Fibroblast of skin of abdomen (primary cell): ENCODE measurements at regions not wholly inside any gene's neighbourhood (a gene's known extent, or its start where the extent isn't known, plus 50 kb on each side); places are given as distances from the start of the nearest gene placed in this dataset.
"Not testable (repeated sequence)": the region's sequence is repeated elsewhere in the genome, so short reads cannot be mapped to it uniquely, and the experiment has no call there.

ENCODE experiments used
- DNase-seq: peaks from one replicate; pipeline ENCODE4 v3.0.0-alpha.2; 2013

DNA sequence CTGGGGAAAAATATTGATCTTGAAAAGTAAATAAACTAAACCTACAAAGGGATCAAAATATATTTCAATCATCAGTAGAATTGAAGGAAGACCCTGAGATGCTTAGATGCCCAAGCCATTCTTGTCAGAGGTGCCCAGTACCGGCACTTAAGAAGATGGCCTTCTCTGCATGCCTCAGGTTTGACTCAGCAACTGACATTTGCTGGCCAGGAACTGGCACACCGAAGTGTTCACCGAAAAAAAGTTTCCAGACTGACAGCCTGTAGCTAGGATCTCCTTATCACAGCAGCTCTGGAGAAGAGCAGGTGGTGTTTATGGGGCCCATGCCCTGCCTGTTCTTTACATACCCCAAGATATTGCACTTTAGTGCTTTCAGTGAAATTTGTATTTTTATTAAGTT, 203.2 kb downstream of the MOXD1 start:
- DNase-seq: no peak

DNA sequence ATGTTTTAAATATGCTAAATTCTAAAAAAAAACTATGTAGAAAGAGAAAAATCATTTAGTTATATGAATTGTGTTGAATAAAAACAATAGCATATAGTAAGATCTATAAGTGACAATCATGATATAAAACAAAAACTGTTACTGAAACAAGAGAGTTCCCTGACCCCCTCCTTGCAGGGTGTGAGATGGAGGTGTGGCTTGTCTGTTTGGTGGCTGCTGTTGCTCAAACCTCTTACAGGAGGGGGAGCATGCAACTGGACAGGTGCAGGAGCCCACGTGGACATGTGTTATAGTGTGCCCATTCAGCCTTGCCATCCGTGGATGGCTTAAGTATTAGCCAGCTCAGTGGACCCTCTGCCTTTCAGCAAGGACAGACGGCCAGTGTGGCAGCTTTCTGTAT, 206.7 kb downstream of the MOXD1 start:
- DNase-seq: no peak

DNA sequence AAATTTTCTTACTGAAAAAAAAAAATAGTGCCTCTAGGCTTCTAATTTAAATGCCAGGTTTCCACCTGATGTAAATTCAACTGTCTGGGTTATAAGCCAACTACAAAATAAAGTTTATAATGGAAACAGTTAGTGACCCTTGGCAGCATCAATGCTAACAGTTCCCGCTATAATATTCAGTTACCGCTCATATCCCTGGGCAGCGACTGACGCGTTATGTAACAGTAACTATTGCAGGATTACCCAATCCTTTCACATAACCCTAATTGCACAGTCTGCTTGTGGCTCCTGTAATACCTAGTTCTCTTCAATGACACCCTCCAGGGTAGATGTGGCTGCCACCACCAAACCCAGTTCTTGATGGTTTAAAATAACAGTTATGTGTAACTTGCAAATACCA, 208.6 kb downstream of the MOXD1 start:
- no peak for DNase-seq

DNA sequence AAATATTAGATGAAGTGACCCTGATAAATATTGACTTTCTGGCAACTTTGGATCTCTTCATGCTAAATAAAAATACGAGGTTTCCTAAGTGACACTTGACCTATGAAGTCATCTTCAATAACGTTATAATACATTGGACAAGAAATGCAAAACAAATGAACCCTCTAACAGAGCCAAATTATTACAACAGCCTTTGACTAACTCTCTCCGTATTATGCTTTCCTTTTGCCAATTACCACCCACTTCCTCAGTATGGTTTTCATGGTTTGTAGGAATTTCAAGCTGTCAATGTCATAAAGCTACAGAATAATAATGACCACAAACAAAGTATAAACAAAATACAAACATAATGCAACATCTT, 210.5 kb downstream of the MOXD1 start:
- DNase-seq: peak; percentile 54

DNA sequence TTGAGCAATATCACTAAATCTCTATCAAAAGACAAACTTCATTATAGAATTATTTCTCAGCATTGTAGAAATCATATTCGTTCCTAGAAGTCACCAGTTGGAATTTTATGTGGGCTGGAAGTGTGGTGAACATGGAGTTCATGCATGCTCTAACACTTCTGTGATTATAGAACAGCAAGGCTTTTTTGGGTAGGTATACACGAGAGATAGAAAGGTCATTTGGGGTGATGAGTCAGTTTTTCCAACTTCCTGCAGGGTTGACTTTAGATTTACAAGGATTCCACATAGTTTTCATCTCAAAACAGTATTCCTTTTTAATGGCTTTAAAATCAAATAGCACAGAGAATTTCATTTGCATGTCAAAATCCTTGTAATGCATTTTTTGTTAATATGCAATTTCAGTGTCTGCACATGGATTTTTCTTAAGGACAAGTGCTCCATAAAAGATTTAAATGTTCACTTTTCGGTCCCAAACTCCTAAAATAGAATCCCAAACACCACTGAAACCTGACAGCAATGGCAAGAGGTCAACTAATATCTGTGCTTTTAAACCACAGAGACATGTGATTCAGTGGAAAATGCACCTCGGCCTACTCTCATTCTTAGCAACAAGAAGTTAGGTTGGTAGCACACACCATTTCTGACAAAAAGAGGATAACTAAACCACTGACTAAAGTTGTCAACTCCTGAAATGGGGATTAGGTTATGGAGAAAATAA, 211.0 kb downstream of the MOXD1 start:
- DNase-seq: peak; percentile 58

DNA sequence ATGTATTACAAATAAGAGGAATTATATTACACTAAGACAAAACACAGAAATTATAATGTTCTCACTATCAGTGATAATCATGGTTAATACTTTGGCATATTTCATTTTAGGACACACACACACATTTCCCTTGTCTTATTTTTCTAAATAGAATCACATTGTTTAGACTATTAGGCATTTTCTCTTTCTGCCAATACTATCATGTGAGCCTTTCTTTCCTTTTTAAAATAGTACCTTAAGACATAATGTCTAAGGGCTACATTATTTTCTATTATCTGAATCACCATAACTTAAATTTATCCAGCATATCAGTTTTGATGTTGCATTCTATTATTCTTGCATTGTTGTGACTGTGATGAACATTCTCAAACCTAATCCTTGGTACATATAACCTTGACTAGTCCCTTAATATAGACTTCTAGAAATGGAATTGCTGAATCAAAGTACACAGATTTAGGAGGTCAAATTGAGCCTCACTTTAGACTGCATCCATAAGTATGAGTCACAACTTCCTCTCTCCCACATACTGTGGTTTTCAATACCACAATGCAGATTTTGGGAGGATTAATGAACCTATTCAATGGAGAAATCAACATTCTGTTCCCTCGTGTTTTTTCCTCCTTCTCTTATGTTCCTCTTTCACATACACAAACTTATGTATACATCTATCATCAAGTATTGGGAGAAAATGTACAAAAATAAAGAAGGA, 212.6 kb downstream of the MOXD1 start:
- DNase-seq: peak; percentile 83

DNA sequence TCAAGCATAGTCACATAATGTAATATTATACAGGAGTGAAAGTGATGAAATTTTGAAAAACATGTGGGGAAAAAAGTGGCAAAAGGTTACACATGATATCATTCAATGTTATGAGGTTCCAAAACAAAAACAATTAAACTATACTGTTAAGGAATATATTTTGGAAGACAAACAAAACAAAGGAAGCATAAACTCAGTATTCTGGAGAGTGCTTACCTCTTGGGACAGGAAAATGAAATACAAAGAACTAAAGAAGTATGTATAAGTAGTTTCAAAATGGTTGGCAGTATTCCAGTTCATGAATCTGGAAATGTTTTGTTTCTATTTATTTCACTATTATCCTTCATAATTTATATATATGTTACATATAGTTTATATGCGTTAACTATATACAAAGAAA, 213.5 kb downstream of the MOXD1 start:
- no peak for DNase-seq

DNA sequence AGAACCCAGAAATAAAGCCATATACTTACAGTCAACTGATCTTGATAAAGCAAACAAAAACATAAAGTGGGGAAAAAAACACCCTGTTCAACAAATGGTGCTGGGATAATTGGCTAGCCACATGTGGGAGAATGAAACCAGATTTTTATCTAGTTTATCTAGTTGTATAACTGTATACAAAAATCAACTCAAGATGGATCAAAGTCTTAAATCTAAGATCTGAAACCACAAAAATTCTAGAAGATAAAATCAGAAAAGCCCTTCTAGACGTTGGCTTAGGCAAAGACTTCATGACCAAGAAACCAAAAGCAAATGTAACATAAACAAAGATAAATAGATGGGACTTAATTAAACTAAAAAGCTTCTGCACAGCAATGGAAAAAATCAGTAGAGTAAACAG, 216.3 kb downstream of the MOXD1 start:
- not testable (repeated sequence) for DNase-seq

DNA sequence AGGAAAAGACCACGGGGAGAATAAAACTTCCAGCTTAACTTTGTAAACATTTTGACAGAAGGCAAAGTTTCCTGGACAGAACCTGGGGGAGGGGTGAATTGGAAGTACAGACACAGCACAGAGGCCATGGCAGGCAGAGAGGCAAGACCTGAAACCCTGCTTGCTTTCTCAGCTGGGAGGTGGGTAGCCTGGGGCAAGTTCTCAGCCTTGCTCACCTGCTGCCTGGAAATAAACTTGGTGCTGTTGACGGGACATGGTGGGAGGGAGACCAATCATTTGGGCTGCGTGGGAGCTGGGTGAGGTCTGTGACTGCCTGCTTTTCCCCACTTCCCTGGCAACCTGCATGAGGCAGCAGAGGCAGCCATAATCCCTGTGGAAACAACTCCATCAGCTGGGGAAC, 221.3 kb downstream of the MOXD1 start:
- no peak for DNase-seq

DNA sequence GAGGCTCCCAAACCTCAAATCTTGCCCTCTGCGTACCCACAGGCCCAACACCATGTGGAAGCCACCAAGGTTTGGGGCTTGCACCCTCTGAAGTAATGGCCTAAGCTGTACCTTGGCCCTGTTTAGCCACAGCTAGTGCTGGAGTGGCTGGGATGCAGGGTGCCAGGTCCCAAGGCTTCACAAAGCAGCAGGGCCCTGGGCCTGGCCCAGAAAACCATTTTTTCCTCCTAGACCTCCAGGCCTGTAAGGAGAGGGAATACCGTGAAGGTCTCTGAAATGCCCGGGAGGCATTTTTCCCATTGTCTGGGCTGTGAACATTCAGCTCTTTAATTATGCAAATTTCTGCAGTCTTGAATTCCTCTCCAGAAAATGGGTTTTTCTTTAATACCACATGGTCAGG, 223.7 kb upstream of the CCN2 start:
- DNase-seq: no peak

DNA sequence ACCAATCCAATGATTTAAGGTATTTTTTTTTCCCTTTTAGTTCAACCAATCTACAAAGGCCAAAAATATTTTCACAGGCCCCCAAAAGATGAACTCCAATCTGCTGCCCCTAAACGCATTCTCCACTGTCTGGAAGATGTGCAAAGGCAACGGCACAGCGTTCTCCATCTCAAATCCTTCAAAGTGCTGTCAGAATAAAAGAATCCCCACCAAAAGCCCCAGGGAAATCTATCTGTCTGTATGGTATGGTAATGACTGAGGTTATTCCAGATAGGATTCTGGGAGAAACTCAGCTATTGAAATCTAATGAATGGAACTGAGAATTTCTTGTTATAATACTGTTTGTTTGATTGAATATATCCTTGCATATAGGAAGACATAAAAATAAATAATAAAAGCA, 217.8 kb upstream of the CCN2 start:
- no peak for DNase-seq

DNA sequence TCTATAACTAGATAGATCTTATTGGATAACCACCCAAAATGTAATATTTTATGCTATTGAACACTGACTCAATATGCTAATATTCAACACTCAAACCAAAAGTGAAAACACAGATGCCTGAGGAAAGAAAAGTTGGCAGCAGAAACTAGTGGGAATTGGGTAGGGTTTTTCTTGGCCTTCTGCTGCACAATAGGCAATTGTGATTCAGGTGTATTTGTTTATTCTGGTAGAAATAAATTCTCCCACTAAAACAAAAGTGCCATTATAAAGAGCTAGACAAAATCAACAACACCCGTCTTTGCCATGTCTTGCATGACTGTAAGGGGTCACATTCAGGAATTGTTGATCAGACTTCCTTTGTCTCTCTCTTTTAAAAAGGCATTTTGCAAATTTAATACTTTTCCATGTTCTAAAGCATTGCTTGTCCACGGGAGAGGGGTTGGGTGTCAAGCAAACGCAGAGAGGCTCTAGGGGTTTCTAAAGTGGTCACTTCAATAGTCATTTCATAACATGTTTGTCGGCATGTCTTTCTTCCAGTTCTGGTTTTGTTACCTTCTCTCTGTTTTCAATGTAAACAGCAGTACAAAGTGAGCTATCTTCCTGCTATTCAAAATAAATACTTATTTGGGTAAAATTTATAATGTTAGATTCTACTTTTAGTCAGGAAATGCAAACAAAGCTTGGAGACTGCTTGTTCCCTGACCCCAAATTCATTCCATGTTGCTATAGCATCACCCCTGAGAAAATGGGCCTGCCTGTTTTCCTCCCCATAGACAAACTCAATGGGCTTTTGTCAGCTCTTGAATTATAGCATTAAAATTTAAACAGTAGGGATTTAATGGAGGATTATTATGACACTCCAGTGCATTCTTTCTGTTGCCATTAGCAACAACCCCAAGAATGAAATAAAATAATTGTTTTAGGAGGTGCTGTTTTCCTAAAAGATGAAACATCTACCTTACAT, 217.0 kb upstream of the CCN2 start:
- DNase-seq: no peak

DNA sequence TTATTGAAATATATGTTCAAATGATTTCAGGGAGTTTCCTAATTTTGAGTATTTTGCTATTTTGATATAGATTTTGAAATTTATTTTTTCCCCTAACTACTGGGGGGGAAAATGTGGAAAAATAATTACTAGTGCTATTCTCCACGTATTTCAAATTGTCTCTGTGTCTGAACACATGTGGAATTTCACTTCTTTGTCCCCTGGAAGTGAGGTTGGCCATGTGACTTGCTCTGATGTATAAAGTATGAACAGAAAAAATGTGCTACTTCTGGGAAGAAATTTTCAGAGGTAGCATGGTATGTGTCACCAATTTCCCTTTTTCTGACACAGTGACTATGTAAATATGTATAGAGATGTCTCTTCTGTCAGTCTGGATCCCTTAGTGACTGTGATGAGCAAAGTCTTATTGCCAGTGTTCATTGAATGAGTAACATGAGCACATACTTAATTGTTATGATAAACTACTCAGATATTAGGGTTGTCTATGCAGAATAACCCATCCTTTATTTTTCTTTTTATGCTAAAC, 215.4 kb upstream of the CCN2 start:
- DNase-seq: no peak

DNA sequence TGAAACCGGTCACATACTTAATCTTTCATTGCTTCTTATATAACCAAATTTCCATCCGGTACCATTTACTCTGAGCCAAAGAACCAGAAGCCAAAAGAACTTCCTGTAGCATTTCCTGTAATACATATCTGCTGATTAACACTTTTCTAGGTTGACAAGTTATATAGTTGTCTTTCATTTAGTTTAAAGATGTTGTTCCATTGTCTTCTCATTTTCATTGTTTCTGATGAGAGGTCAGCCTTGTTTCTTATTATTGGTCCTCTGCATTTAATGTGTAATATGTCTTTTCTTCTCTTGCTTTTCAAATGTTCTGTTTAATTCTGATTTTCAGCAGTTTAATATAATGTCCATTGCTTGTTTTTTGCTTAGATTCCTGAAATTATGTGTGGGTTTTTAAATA, 214.5 kb upstream of the CCN2 start:
- DNase-seq: no peak

DNA sequence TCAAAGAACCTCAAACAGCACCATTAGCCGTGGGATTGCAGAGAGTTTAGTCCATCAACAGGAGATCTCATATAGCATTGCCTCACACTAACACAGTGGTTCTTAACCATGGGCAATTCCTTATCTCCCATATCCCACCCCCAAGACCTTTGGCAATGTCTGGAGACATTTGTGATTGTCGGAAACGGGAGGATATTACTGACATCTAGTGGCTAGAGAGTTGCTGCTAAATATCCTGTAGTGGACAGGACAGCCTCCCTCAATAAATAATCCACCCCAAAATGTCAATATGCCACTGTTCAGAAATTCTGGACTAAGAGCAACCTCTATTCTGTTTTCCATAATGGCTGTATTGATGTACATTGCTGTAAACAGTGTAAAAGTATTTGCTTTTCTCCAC, 210.1 kb upstream of the CCN2 start:
- peak; percentile 70 for DNase-seq

DNA sequence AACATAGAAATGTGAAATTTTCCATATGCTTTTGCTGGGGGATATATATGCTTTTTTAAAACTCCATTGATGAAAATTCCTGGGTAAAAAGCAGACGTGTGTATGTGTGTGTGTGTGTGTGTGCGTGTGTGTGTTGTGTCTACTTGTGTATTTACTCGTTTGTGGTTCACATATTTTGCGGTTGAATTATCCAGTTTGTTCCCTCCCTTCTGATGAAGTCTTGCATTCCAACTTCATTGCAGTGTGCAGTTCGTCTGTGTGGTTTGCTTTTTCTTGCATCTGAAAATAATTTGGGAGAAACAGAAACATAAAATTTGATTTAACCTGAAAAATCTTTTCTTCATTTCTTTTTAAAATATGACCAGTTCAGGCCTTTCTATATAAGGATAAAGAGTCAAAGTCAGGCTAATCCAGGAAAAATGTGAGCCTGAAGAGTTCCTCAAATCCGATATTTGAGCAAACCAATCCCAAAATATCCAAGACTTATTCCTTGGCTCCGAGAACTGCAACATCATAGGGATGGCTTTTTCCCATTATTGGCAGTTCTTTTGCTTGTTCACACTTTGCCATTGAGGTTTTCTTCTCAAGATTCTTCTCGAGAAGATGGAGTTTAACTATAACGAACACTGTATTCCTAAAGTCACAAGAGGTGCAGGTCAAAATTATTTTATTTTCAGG, 202.2 kb upstream of the CCN2 start:
- peak; percentile 99 for DNase-seq

DNA sequence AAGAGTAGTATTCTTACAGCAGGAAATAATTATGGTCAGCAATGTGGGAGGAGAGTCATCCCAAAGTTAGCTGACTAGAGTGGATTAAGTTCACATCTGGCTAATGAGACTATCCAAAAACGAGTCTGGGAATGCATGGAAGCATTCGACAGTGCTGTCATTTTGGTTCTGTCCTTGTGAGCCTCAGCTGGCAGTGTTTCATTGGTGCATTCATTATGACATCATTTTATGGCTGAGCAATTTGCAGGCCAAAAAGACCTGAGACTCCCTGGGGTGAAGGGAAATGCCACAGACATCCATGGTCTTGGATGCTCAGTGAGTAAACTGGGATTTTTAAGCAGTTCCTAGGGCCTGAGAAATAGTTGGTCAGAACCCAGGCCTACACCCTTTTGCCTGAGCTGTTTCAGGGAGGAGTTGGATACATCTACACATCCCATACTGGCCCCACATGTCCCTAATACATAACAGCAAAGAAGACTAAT, 196.4 kb upstream of the CCN2 start:
- DNase-seq: peak; percentile 100

DNA sequence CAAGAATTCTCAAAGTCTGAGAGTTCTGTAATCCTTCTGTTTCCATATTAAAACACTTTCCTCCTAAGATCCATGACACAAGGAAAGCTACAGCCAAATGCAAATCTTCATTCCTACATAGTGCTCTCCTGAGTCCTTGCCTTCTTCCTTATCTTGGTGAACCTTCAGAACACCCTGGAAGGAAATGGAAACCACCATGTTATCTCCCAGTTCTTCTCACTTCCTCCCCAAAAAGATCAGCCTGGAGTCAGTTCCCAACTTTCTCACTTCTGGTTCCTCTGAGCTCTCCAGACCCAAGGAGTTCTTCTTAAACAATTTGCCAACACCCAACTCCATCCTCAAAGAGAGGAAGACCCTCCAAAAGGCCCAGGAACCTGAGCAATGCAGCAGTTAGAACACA, 193.3 kb upstream of the CCN2 start:
- no peak for DNase-seq

DNA sequence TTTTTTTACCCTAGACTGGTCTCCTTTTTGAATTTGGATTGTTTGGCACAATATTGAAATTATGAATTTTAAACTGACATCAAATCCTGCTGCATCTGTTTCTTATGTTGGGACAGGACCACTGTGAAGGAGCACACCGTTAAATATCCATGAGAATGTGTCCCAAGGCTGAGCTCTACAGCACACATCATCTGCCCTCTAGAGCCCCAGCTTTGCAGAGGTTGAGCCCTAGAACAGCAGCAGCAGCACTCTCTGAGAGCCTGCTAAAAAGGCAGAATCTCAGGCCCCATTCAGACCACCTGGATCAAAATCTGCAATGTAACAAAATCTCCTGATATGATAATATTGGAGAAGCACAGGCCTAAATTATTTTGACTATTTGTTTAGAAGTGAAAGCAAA, 192.1 kb upstream of the CCN2 start:
- DNase-seq: no peak

DNA sequence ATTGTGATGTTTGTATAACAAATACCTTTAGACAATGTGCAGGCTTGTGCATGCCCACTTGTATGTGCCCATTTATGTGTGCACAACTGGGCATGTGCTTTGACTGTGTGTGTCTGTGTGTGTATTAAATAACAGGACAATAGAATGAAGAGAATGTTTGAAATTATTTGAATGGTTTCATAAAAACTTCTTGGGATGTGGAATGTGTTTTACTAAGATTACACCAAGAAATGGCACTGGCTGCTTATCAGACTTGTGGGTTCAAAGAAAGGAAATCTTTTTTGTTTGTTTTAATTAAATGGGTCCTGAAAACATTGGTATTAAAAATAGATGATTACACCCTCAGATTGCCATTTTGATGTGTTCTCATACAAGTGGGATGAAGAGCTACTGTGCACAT, 191.6 kb upstream of the CCN2 start:
- no peak for DNase-seq

DNA sequence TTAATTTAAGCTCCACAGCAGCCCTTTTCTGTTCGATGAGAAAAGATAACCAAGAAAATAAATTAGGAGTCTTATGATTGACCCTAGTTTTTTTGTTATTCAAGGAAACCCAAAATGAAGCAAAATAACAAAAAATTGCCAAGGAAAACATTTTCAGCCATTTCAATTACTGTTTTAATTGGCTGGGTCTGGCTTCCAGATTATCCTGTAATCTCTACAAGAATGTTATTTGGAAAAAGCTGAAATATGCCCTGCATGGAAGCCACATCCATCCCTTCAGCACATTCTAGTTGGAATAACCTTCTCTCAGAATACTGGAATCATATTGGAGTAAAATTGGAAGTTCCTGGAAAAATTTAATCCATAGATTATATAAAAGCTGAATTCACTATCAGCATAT, 191.1 kb upstream of the CCN2 start:
- no peak for DNase-seq

DNA sequence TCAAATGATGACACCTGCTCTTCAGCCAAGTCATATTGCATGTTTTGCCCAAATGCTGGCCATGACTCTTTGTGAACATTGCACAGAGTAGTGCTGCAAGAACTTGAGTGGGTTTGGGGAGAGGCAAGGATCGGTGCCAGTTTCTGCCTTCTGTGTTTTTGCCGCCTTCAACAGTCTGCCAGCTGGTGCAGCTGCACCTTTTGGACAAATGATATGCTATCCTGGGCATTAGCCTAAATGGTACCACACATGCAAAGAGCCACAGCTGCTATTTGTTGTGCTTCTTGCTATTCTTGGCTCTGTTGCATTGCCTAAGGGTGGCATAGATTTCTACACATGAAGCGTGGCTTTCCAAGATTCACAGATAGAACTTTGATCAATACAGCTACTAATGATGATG, 189.0 kb upstream of the CCN2 start:
- DNase-seq: no peak

DNA sequence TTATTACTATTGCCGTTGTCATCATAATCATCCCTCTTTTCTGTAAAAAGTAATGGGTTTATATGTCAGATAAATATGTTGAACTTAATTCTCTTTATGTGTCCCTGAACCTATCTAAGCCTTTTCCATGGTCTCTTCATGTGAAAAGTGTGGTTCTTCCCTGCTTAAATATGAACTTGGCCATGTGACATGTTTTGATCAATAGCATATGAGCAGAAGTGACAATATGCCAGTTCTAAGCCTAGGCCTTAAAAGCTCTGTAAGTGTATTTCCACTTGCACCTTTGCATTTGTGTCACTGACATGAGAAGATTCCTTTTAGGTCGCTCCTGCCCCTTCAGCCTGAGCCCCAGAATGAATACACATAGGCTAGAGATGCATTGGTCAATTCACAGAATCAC, 188.4 kb upstream of the CCN2 start:
- DNase-seq: no peak
